Upper lobe of left lung (tissue), 6 donors: ENCODE measurements at regions not wholly inside any gene's neighbourhood (a gene's known extent, or its start where the extent isn't known, plus 50 kb on each side); places are given as distances from the start of the nearest gene placed in this dataset.
A peak's percentile ranks its signal among the peaks of the same experiment; 100 is the strongest.

Experiments used
- ATAC-seq, 2 donors: fragments of 200-7000 bp; cut with Tn5 transposase; one replicate each; pipeline ENCODE4 v1.9.1; 2022; ENCODE audit warnings: mild to moderate bottlenecking in 2 of 2, moderate library complexity in 2 of 2; ENCODE audit not compliant: low FRiP score in 2 of 2
- DNase-seq, 2 donors: peaks; one replicate each; pipeline ENCODE4 v3.0.0-alpha.2; 2019 to 2020
- H3K27ac ChIP-seq, 4 donors: fragments of 200-600 bp; sonication (generic); one replicate each; pipeline ENCODE4 v1.5.1; 2016 to 2019
- H3K27me3 ChIP-seq, 4 donors: fragments of 200-600 bp; sonication (generic); one replicate each; pipeline ENCODE4 v1.5.1; 2017 to 2019
- H3K36me3 ChIP-seq, 4 donors: fragments of 200-600 bp; sonication (generic); one replicate each; pipeline ENCODE4 v1.5.1; 2016 to 2019
- H3K4me1 ChIP-seq, 4 donors: fragments of 200-600 bp; sonication (generic); one replicate each; pipeline ENCODE4 v1.5.1; 2018 to 2019
- H3K4me3 ChIP-seq, 4 donors: fragments of 200-600 bp; sonication (generic); one replicate each; pipeline ENCODE4 v1.5.1; 2017 to 2019; ENCODE audit warnings: mild to moderate bottlenecking in 2 of 4, moderate library complexity in 1 of 4
- H3K9me3 ChIP-seq, 4 donors: fragments of 200-600 bp; sonication (generic); one replicate each; pipeline ENCODE4 v1.5.1; 2018 to 2019
- CTCF ChIP-seq, 6 experiments: fragments of 450-650 bp in 4 of 6; fragments of 200-600 bp in 2 of 6; sonication (generic) in 2 of 6; IDR thresholded peaks; one replicate each; pipeline ENCODE4 v1.5.1; 2016 to 2019; ENCODE audit warnings: antibody characterized with exemption in 6 of 6
- EP300 ChIP-seq, 4 donors: sonication (generic); formaldehyde crosslinking; IDR thresholded peaks; one replicate each; pipeline ENCODE4 v1.5.1; 2017; ENCODE audit warnings: antibody characterized with exemption in 4 of 4, control low read depth in 2 of 4
- POLR2A ChIP-seq, 4 donors: fragments of 450-650 bp; IDR thresholded peaks; one replicate each; pipeline ENCODE4 v1.5.1; 2016 to 2017; ENCODE audit warnings: antibody characterized with exemption in 4 of 4, mild to moderate bottlenecking in 2 of 4
- POLR2AphosphoS5 ChIP-seq, 2 donors: sonication (generic); formaldehyde crosslinking; IDR thresholded peaks; one replicate each; pipeline ENCODE4 v1.5.1; 2017; ENCODE audit warnings: antibody characterized with exemption in 2 of 2
- WGBS, 2 donors: methylation state at CpG; one replicate each; pipeline ENCODE4 v1.1.5; 2017 to 2018; 5-methylcytosine and 5-hydroxymethylcytosine counted together
- donor health status: DM: no; HTN: no; CAD: no; lungs with moderate emphysema.
- donor health status: DM: no; HTN: yes; CAD: no; lungs with severe emphysema.

GRCh38 chr14:89476354-89476896 is 59.4 kb upstream of the FOXN3 start:
- DNase-seq (no peak), ATAC-seq (no peak)
- Histone ChIP-seq H3K9me3 (no peaks in the 10 kb centered on the region), H3K27ac (no peak overlapping the region), H3K4me1 (no peaks in the 10 kb centered on the region), H3K36me3 (no peaks in the 10 kb centered on the region), H3K27me3 (no peaks in the 10 kb centered on the region), H3K4me3 (no peak overlapping the region)
- 96 to 97% methylated on average over 10 of the region's 10 CpGs for WGBS, 2 donors
- no peak for TF ChIP-seq POLR2AphosphoS5 (IDR thresholded peaks at IDR 0.05)
- no peak for TF ChIP-seq POLR2A (IDR thresholded peaks at IDR 0.05)
- no peak for TF ChIP-seq EP300 (IDR thresholded peaks at IDR 0.05)
- TF ChIP-seq CTCF (IDR thresholded peaks at IDR 0.05): no peak

GRCh38 chr14:89474464-89474863 is 57.4 kb upstream of the FOXN3 start:
- DNase-seq (no peak), ATAC-seq (no peak)
- Histone ChIP-seq H3K9me3 (no peaks in the 10 kb centered on the region), H3K27me3 (no peaks in the 10 kb centered on the region), H3K36me3 (no peaks in the 10 kb centered on the region), H3K4me1 (peaks cover 0 to 4% (median 0%) of the 10 kb centered on the region in 4 donors), H3K27ac (no peak overlapping the region), H3K4me3 (no peak overlapping the region)
- 86 to 87% methylated on average over 4 of the region's 4 CpGs for WGBS, 2 donors
- TF ChIP-seq POLR2AphosphoS5 (IDR thresholded peaks at IDR 0.05): no peak
- no peak for TF ChIP-seq POLR2A (IDR thresholded peaks at IDR 0.05)
- no peak for TF ChIP-seq EP300 (IDR thresholded peaks at IDR 0.05)
- no peak for TF ChIP-seq CTCF (IDR thresholded peaks at IDR 0.05)

GRCh38 chr14:89473989-89474388 is 57.0 kb upstream of the FOXN3 start:
- Histone ChIP-seq H3K27me3 (no peaks in the 10 kb centered on the region), H3K36me3 (no peaks in the 10 kb centered on the region), H3K4me3 (no peak overlapping the region), H3K4me1 (peaks cover 0 to 4% (median 0%) of the 10 kb centered on the region in 4 donors), H3K9me3 (no peaks in the 10 kb centered on the region), H3K27ac (no peak overlapping the region)
- peak in 1 of 2 donors; percentile 57 for ATAC-seq
- DNase-seq: no peak
- 97 to 99% methylated on average over 2 of the region's 2 CpGs for WGBS, 2 donors
- no peak for TF ChIP-seq CTCF (IDR thresholded peaks at IDR 0.05)
- TF ChIP-seq POLR2A (IDR thresholded peaks at IDR 0.05): no peak
- no peak for TF ChIP-seq POLR2AphosphoS5 (IDR thresholded peaks at IDR 0.05)
- no peak for TF ChIP-seq EP300 (IDR thresholded peaks at IDR 0.05)

GRCh38 chr14:89473569-89473968 is 56.5 kb upstream of the FOXN3 start:
- ATAC-seq: peak in 1 of 2 donors; percentile 48

More at GRCh38 chr14:89473569-89473968, 56.5 kb upstream of the FOXN3 start:
- DNase-seq: no peak
- H3K9me3 ChIP-seq: no peaks in the 10 kb centered on the region
- TF ChIP-seq EP300 (IDR thresholded peaks at IDR 0.05): no peak
- no peak for TF ChIP-seq POLR2AphosphoS5 (IDR thresholded peaks at IDR 0.05)
- TF ChIP-seq CTCF (IDR thresholded peaks at IDR 0.05): no peak
- no peak for TF ChIP-seq POLR2A (IDR thresholded peaks at IDR 0.05)
- WGBS, 2 donors: 85 to 98% methylated on average over 2 of the region's 2 CpGs
- no peak overlapping the region for H3K4me3 ChIP-seq
- no peak overlapping the region for H3K27ac ChIP-seq
- no peaks in the 10 kb centered on the region for H3K36me3 ChIP-seq
- no peaks in the 10 kb centered on the region for H3K27me3 ChIP-seq
- H3K4me1 ChIP-seq: peaks cover 0 to 4% (median 0%) of the 10 kb centered on the region in 4 donors
